T-helper 17 cell (primary cell): ENCODE measurements at regions not wholly inside any gene's neighbourhood (a gene's known extent, or its start where the extent isn't known, plus 50 kb on each side); places are given as distances from the start of the nearest gene placed in this dataset.

ENCODE experiments used
- ATAC-seq: fragments of 150-1000 bp; cut with Tn5 transposase; 2 replicates; pipeline ENCODE4 v1.10.0; 2021; ENCODE audit warnings: mild to moderate bottlenecking, moderate library complexity
- DNase-seq, 3 donors: peaks; one replicate each; pipeline versions ENCODE4 v3.0.0 to v3.0.0-alpha.2; 2020 to 2021
- H3K9me3 ChIP-seq: one replicate; pipeline ENCODE4 v1.7.0; 2013; ENCODE audit warnings: low read length, mild to moderate bottlenecking; ENCODE audit not compliant: control insufficient read depth, poor library complexity, severe bottlenecking
- H3K27ac Mint-ChIP-seq: one replicate; pipeline ENCODE4 v1.8.0; 2022; ENCODE audit warnings: mild to moderate bottlenecking, moderate library complexity, mixed read lengths
- H3K27me3 Mint-ChIP-seq: one replicate; pipeline ENCODE4 v1.8.0; 2022; ENCODE audit warnings: mixed read lengths
- H3K36me3 Mint-ChIP-seq: one replicate; pipeline ENCODE4 v1.8.0; 2022; ENCODE audit warnings: low read depth, mixed read lengths
- H3K4me1 Mint-ChIP-seq: one replicate; pipeline ENCODE4 v1.8.0; 2022; ENCODE audit warnings: mild to moderate bottlenecking, mixed read lengths
- H3K4me3 Mint-ChIP-seq: one replicate; pipeline ENCODE4 v1.8.0; 2022; ENCODE audit warnings: mild to moderate bottlenecking, moderate library complexity, mixed read lengths

GRCh38 chr7:69177461-69177861 is 420.8 kb upstream of the AUTS2 start:
- Mint-ChIP-seq H3K27me3 (no peaks in the 10 kb centered on the region), H3K4me1 (no peaks in the 10 kb centered on the region), H3K36me3 (no peaks in the 10 kb centered on the region), H3K27ac (no peak overlapping the region), H3K4me3 (no peak overlapping the region)
- no peak for ATAC-seq
- DNase-seq, result no peak
- no peaks in the 10 kb centered on the region for H3K9me3 ChIP-seq

- no peak overlapping the region for H3K27ac Mint-ChIP-seq
- no peaks in the 10 kb centered on the region for H3K27me3 Mint-ChIP-seq
- no peaks in the 10 kb centered on the region for H3K4me1 Mint-ChIP-seq
- ATAC-seq, result no peak
- DNase-seq, result no peak
- no peaks in the 10 kb centered on the region for H3K9me3 ChIP-seq
- H3K36me3 Mint-ChIP-seq, result no peaks in the 10 kb centered on the region
- H3K4me3 Mint-ChIP-seq, result no peak overlapping the region
Measured at GRCh38 chr7:69177941-69178494, 420.3 kb upstream of the AUTS2 start.

- H3K4me3 Mint-ChIP-seq, result no peak overlapping the region
- ATAC-seq (no peak), DNase-seq (no peak)
- H3K27me3 Mint-ChIP-seq, result no peaks in the 10 kb centered on the region
- no peak overlapping the region for H3K27ac Mint-ChIP-seq
- H3K4me1 Mint-ChIP-seq, result no peaks in the 10 kb centered on the region
- H3K9me3 ChIP-seq, result no peaks in the 10 kb centered on the region
- no peaks in the 10 kb centered on the region for H3K36me3 Mint-ChIP-seq
Measured at GRCh38 chr7:69180662-69181061, 417.6 kb upstream of the AUTS2 start.

GRCh38 chr7:69182596-69183467 is 415.4 kb upstream of the AUTS2 start:
- Mint-ChIP-seq H3K4me3 (no peak overlapping the region), H3K27me3 (no peaks in the 10 kb centered on the region), H3K27ac (no peak overlapping the region), H3K4me1 (no peaks in the 10 kb centered on the region), H3K36me3 (no peaks in the 10 kb centered on the region)
- ATAC-seq, result no peak
- DNase-seq, result no peak
- no peaks in the 10 kb centered on the region for H3K9me3 ChIP-seq

- no peak for DNase-seq
- no peak overlapping the region for H3K4me3 Mint-ChIP-seq
- H3K9me3 ChIP-seq, result no peaks in the 10 kb centered on the region
- H3K27me3 Mint-ChIP-seq, result no peaks in the 10 kb centered on the region
- H3K4me1 Mint-ChIP-seq, result no peaks in the 10 kb centered on the region
- no peak for ATAC-seq
- no peak overlapping the region for H3K27ac Mint-ChIP-seq
- H3K36me3 Mint-ChIP-seq, result no peaks in the 10 kb centered on the region
Measured at GRCh38 chr7:69184339-69184738, 413.9 kb upstream of the AUTS2 start.

GRCh38 chr7:69185170-69185569 is 413.1 kb upstream of the AUTS2 start:
- Mint-ChIP-seq H3K27me3 (no peaks in the 10 kb centered on the region), H3K27ac (no peak overlapping the region), H3K4me3 (no peak overlapping the region), H3K4me1 (no peaks in the 10 kb centered on the region), H3K36me3 (no peaks in the 10 kb centered on the region)
- DNase-seq (no peak), ATAC-seq (no peak)
- no peaks in the 10 kb centered on the region for H3K9me3 ChIP-seq

- Mint-ChIP-seq H3K4me3 (no peak overlapping the region), H3K27ac (no peak overlapping the region), H3K4me1 (no peaks in the 10 kb centered on the region), H3K27me3 (no peaks in the 10 kb centered on the region), H3K36me3 (no peaks in the 10 kb centered on the region)
- ATAC-seq (no peak), DNase-seq (no peak)
- no peaks in the 10 kb centered on the region for H3K9me3 ChIP-seq
Measured at GRCh38 chr7:69186974-69187373, 411.3 kb upstream of the AUTS2 start.

GRCh38 chr7:69187824-69188333 is 410.4 kb upstream of the AUTS2 start:
- DNase-seq (no peak), ATAC-seq (no peak)
- no peaks in the 10 kb centered on the region for H3K4me1 Mint-ChIP-seq
- no peak overlapping the region for H3K4me3 Mint-ChIP-seq
- H3K36me3 Mint-ChIP-seq, result no peaks in the 10 kb centered on the region
- H3K27me3 Mint-ChIP-seq, result no peaks in the 10 kb centered on the region
- H3K9me3 ChIP-seq, result no peaks in the 10 kb centered on the region
- no peak overlapping the region for H3K27ac Mint-ChIP-seq

- no peak for DNase-seq
- ATAC-seq, result no peak
Measured at GRCh38 chr7:69189406-69189805, 408.9 kb upstream of the AUTS2 start.

GRCh38 chr7:69190025-69190424 is 408.2 kb upstream of the AUTS2 start:
- no peaks in the 10 kb centered on the region for H3K27me3 Mint-ChIP-seq
- no peaks in the 10 kb centered on the region for H3K36me3 Mint-ChIP-seq
- no peak for DNase-seq
- H3K4me1 Mint-ChIP-seq, result no peaks in the 10 kb centered on the region
- H3K27ac Mint-ChIP-seq, result no peak overlapping the region
- no peak overlapping the region for H3K4me3 Mint-ChIP-seq
- H3K9me3 ChIP-seq, result no peaks in the 10 kb centered on the region
- no peak for ATAC-seq

More at GRCh38 chr7:69189406-69189805, 408.9 kb upstream of the AUTS2 start:
- H3K27me3 Mint-ChIP-seq, result no peaks in the 10 kb centered on the region
- no peak overlapping the region for H3K27ac Mint-ChIP-seq
- no peaks in the 10 kb centered on the region for H3K9me3 ChIP-seq
- no peak overlapping the region for H3K4me3 Mint-ChIP-seq
- H3K4me1 Mint-ChIP-seq, result no peaks in the 10 kb centered on the region
- H3K36me3 Mint-ChIP-seq, result no peaks in the 10 kb centered on the region

GRCh38 chr7:69190763-69191162 is 407.5 kb upstream of the AUTS2 start:
- Mint-ChIP-seq H3K36me3 (no peaks in the 10 kb centered on the region), H3K4me1 (no peaks in the 10 kb centered on the region), H3K4me3 (no peak overlapping the region), H3K27me3 (no peaks in the 10 kb centered on the region), H3K27ac (no peak overlapping the region)
- ATAC-seq (no peak), DNase-seq (no peak)
- H3K9me3 ChIP-seq, result no peaks in the 10 kb centered on the region

GRCh38 chr7:69192134-69192533 is 406.1 kb upstream of the AUTS2 start:
- Mint-ChIP-seq H3K27me3 (no peaks in the 10 kb centered on the region), H3K4me3 (no peak overlapping the region), H3K36me3 (no peaks in the 10 kb centered on the region), H3K4me1 (no peaks in the 10 kb centered on the region), H3K27ac (no peak overlapping the region)
- ATAC-seq (no peak), DNase-seq (no peak)
- H3K9me3 ChIP-seq, result no peaks in the 10 kb centered on the region

GRCh38 chr7:69193061-69193460 is 405.2 kb upstream of the AUTS2 start:
- Mint-ChIP-seq H3K4me3 (no peak overlapping the region), H3K27ac (no peak overlapping the region), H3K4me1 (no peaks in the 10 kb centered on the region), H3K36me3 (no peaks in the 10 kb centered on the region), H3K27me3 (no peaks in the 10 kb centered on the region)
- ATAC-seq (no peak), DNase-seq (no peak)
- no peaks in the 10 kb centered on the region for H3K9me3 ChIP-seq

GRCh38 chr7:69196593-69196992 is 401.7 kb upstream of the AUTS2 start:
- no peak for DNase-seq
- Mint-ChIP-seq H3K36me3 (no peaks in the 10 kb centered on the region), H3K27me3 (no peaks in the 10 kb centered on the region), H3K4me1 (no peaks in the 10 kb centered on the region), H3K27ac (no peak overlapping the region), H3K4me3 (no peak overlapping the region)
- H3K9me3 ChIP-seq, result no peaks in the 10 kb centered on the region
- ATAC-seq, result no peak
